ENCODE measurements at regions not wholly inside any gene's neighbourhood (a gene's known extent, or its start where the extent isn't known, plus 50 kb on each side); places are given as distances from the start of the nearest gene placed in this dataset.

- no peak for ATAC-seq
- Histone ChIP-seq H3K9me3 (no peaks in the 10 kb centered on the region), H3K27me3 (ENCODE audit: insufficient read depth in 3 of 3, low read length in 2 of 3) (no peaks in the 10 kb centered on the region), H3K4me1 (no peaks in the 10 kb centered on the region), H3K27ac (no peak overlapping the region), H3K4me3 (no peak overlapping the region), H3K36me3 (ENCODE audit: insufficient read depth in 1 of 2, low read depth in 1 of 2) (no peaks in the 10 kb centered on the region)
- intact Hi-C loops (cut with DNase I): no loop called here
- WGBS, 3 donors: 75 to 82% (median 78%) methylated on average over 7 of the region's 7 CpGs
- no peak for DNase-seq
- TF ChIP-seq CTCF (IDR thresholded peaks at IDR 0.05): no peak
Observed at GRCh38 chr6:143621876-143622605, 55.7 kb upstream of the PHACTR2 start.

GRCh38 chr6:143621159-143621873, 56.4 kb upstream of the PHACTR2 start:
- WGBS, 3 donors: 87 to 96% (median 95%) methylated on average over 8 of the region's 8 CpGs
- ATAC-seq (no peak), DNase-seq (no peak)
- no peaks in the 10 kb centered on the region for H3K9me3 ChIP-seq
- H3K4me3 ChIP-seq: no peak overlapping the region
- H3K36me3 ChIP-seq (ENCODE audit: insufficient read depth in 1 of 2, low read depth in 1 of 2): no peaks in the 10 kb centered on the region
- no peak for TF ChIP-seq CTCF (IDR thresholded peaks at IDR 0.05)
- H3K4me1 ChIP-seq: no peaks in the 10 kb centered on the region
- no peak overlapping the region for H3K27ac ChIP-seq
- intact Hi-C loops (cut with DNase I): no loop called here
- no peaks in the 10 kb centered on the region for H3K27me3 ChIP-seq (ENCODE audit: insufficient read depth in 3 of 3, low read length in 2 of 3)

GRCh38 chr6:143620447-143620846, 57.3 kb upstream of the PHACTR2 start:
- 52 to 53% (median 52%) methylated on average over 3 of the region's 3 CpGs for WGBS, 3 donors
- DNase-seq (no peak), ATAC-seq (no peak)
- Histone ChIP-seq H3K27me3 (ENCODE audit: insufficient read depth in 3 of 3, low read length in 2 of 3) (no peaks in the 10 kb centered on the region), H3K36me3 (ENCODE audit: insufficient read depth in 1 of 2, low read depth in 1 of 2) (no peaks in the 10 kb centered on the region), H3K4me1 (no peaks in the 10 kb centered on the region), H3K27ac (no peak overlapping the region), H3K4me3 (no peak overlapping the region), H3K9me3 (no peaks in the 10 kb centered on the region)
- intact Hi-C loops (cut with DNase I): no loop called here
- TF ChIP-seq CTCF (IDR thresholded peaks at IDR 0.05): no peak

GRCh38 chr6:143619824-143620401, 57.9 kb upstream of the PHACTR2 start:
- Histone ChIP-seq H3K27me3 (ENCODE audit: insufficient read depth in 3 of 3, low read length in 2 of 3) (no peaks in the 10 kb centered on the region), H3K4me1 (no peaks in the 10 kb centered on the region), H3K27ac (no peak overlapping the region), H3K36me3 (ENCODE audit: insufficient read depth in 1 of 2, low read depth in 1 of 2) (no peaks in the 10 kb centered on the region), H3K9me3 (no peaks in the 10 kb centered on the region), H3K4me3 (no peak overlapping the region)
- TF ChIP-seq CTCF (IDR thresholded peaks at IDR 0.05): no peak
- DNase-seq: no peak
- ATAC-seq: no peak
- intact Hi-C loops (cut with DNase I): no loop called here
- WGBS, 3 donors: 85 to 86% (median 85%) methylated on average over 8 of the region's 8 CpGs
